ENCODE measurements at regions not wholly inside any gene's neighbourhood (a gene's known extent, or its start where the extent isn't known, plus 50 kb on each side); places are given as distances from the start of the nearest gene placed in this dataset.
A peak's percentile ranks its signal among the peaks of the same experiment; 100 is the strongest.

- no peak for TF ChIP-seq SOX6 (IDR thresholded peaks at IDR 0.05)
- TF ChIP-seq SOX6 (CRISPR knock-in tag; IDR thresholded peaks at IDR 0.05): 0 out of 2 replicates have a peak, but pooled peaks have one; percentile 19
- peak; percentile 80 for TF ChIP-seq STAG1 (CRISPR knock-in tag; IDR thresholded peaks at IDR 0.05)
- TF ChIP-seq SMC3 (IDR thresholded peaks at IDR 0.05; ENCODE audit: low read length): peak; percentile 46; the same call in 1 of the 2 replicates
- TF ChIP-seq MBNL3 (CRISPR knock-in tag; conservative IDR thresholded peaks at IDR 0.05): no peak
- no peak for TF ChIP-seq REST (IDR thresholded peaks at IDR 0.05; ENCODE audit: borderline replicate concordance in 1 of 2, low read depth in 1 of 2, low read length in 2 of 2)
- no peak for TF ChIP-seq FOXJ3 (CRISPR knock-in tag; IDR thresholded peaks at IDR 0.05; ENCODE audit: borderline replicate concordance)
- TF ChIP-seq ZSCAN9 (CRISPR knock-in tag; IDR thresholded peaks at IDR 0.05; ENCODE audit: borderline replicate concordance): no peak
- no peak for TF ChIP-seq THAP9 (CRISPR knock-in tag; IDR thresholded peaks at IDR 0.05; ENCODE audit: borderline replicate concordance)
- peak; percentile 88 for TF ChIP-seq CTCF (CRISPR knock-in tag; IDR thresholded peaks at IDR 0.05)
- no peak for TF ChIP-seq ETV5 (CRISPR knock-in tag; IDR thresholded peaks at IDR 0.05; ENCODE audit: borderline replicate concordance)
- TF ChIP-seq ZNF326 (CRISPR knock-in tag; IDR thresholded peaks at IDR 0.05; ENCODE audit: borderline replicate concordance): no peak
- TF ChIP-seq HDAC6 (IDR thresholded peaks at IDR 0.05; ENCODE audit: low read depth, low read length): no peak
- TF ChIP-seq BHLHE40 (IDR thresholded peaks at IDR 0.05; ENCODE audit: low read length): peak; percentile 60
- TF ChIP-seq ZNF205 (CRISPR knock-in tag; IDR thresholded peaks at IDR 0.05): no peak
- no peak for TF ChIP-seq LCORL (IDR thresholded peaks at IDR 0.05)
- 0 out of 2 replicates have a peak, but pooled peaks have one; percentile 24 for TF ChIP-seq LCORL (CRISPR knock-in tag; IDR thresholded peaks at IDR 0.05)
- 0 out of 2 replicates have a peak, but pooled peaks have one; percentile 36 for TF ChIP-seq ZNF333 (CRISPR knock-in tag; IDR thresholded peaks at IDR 0.05; ENCODE audit: borderline replicate concordance)
- TF ChIP-seq KMT2B (CRISPR knock-in tag; IDR thresholded peaks at IDR 0.05): no peak
- peak; percentile 62 for TF ChIP-seq RAD21 (CRISPR knock-in tag; IDR thresholded peaks at IDR 0.05)
- no peak for TF ChIP-seq ZNF674 (CRISPR knock-in tag; IDR thresholded peaks at IDR 0.05; ENCODE audit: low read depth)
- no peak for TF ChIP-seq ZFY (CRISPR knock-in tag; IDR thresholded peaks at IDR 0.05)
Measured at GRCh38 chr17:73998653-73999645, 204.5 kb upstream of the RPL38 start (continued).

Measured in HepG2 (cell line).